NT2/D1 (cell line): ENCODE measurements at regions not wholly inside any gene's neighbourhood (a gene's known extent, or its start where the extent isn't known, plus 50 kb on each side); places are given as distances from the start of the nearest gene placed in this dataset.

Experiments used
- SUZ12 ChIP-seq: IDR thresholded peaks from 2 replicates; pipeline ENCODE4 v1.6.1; 2011; ENCODE audit not compliant: insufficient read length, insufficient read depth; ENCODE audit errors: extremely low read depth
- ZNF274 ChIP-seq: IDR thresholded peaks from 2 replicates; pipeline ENCODE4 v1.6.1; 2011; ENCODE audit warnings: mild to moderate bottlenecking, low read depth, low read length

DNA sequence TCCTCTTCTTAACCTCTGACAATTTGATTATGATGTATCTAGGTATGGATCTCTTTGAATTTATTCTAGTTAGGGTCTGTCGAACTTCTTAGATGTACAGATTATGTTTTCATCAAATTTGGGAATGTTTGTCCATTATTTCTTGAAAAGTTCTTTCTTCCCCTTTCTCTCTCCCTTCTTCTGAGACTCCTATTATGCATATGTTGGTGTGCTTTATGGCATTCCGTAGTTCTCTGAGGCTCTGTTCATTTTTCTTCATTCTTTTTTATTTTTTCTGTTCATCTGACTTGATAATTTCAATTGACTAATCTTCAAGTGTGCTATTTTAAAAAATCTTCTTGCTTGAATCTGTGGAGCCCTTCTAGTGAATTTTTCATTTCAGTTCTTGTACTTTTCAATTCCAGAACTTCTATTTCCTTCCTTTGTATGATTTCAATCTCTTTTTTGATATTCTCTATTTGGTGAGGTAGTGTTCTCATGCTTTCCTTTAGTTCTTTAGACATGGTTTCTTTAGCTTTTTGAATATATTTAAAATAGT, 79.8 kb downstream of the TMEM270 start:
- TF ChIP-seq SUZ12 (no peak), ZNF274 (no peak)
